ENCODE measurements at regions not wholly inside any gene's neighbourhood (a gene's known extent, or its start where the extent isn't known, plus 50 kb on each side); places are given as distances from the start of the nearest gene placed in this dataset.

GRCh38 chr6:139852067-139852466 is 477.6 kb upstream of the CITED2 start:
- H3K4me1 Mint-ChIP-seq (ENCODE audit: low read depth, unreplicated experiment) = no peaks in the 10 kb centered on the region
- H3K27me3 Mint-ChIP-seq (ENCODE audit: unreplicated experiment) = peaks cover 4% of the 10 kb centered on the region
- DNase-seq = no peak
- no peak overlapping the region for H3K4me3 Mint-ChIP-seq (ENCODE audit: unreplicated experiment)
- no peak overlapping the region for H3K27ac Mint-ChIP-seq (ENCODE audit: unreplicated experiment)
- TF ChIP-seq CTCF (IDR thresholded peaks at IDR 0.05; ENCODE audit: partially characterized antibody, unreplicated experiment) = no peak
- H3K9me3 Mint-ChIP-seq (ENCODE audit: unreplicated experiment) = peaks cover 1% of the 10 kb centered on the region
- no peaks in the 10 kb centered on the region for H3K36me3 Mint-ChIP-seq (ENCODE audit: unreplicated experiment)

GRCh38 chr6:139851206-139851605 is 476.8 kb upstream of the CITED2 start:
- peaks cover 1% of the 10 kb centered on the region for H3K9me3 Mint-ChIP-seq (ENCODE audit: unreplicated experiment)
- H3K27ac Mint-ChIP-seq (ENCODE audit: unreplicated experiment) = no peak overlapping the region
- no peaks in the 10 kb centered on the region for H3K4me1 Mint-ChIP-seq (ENCODE audit: low read depth, unreplicated experiment)
- no peaks in the 10 kb centered on the region for H3K36me3 Mint-ChIP-seq (ENCODE audit: unreplicated experiment)
- peaks cover 4% of the 10 kb centered on the region for H3K27me3 Mint-ChIP-seq (ENCODE audit: unreplicated experiment)
- H3K4me3 Mint-ChIP-seq (ENCODE audit: unreplicated experiment) = no peak overlapping the region
- no peak for TF ChIP-seq CTCF (IDR thresholded peaks at IDR 0.05; ENCODE audit: partially characterized antibody, unreplicated experiment)
- no peak for DNase-seq

GRCh38 chr6:139850512-139850911 is 476.1 kb upstream of the CITED2 start:
- DNase-seq = no peak
- TF ChIP-seq CTCF (IDR thresholded peaks at IDR 0.05; ENCODE audit: partially characterized antibody, unreplicated experiment) = no peak
- Mint-ChIP-seq H3K27ac (ENCODE audit: unreplicated experiment) (no peak overlapping the region), H3K9me3 (ENCODE audit: unreplicated experiment) (peaks cover 1% of the 10 kb centered on the region), H3K27me3 (ENCODE audit: unreplicated experiment) (peaks cover 4% of the 10 kb centered on the region), H3K4me1 (ENCODE audit: low read depth, unreplicated experiment) (no peaks in the 10 kb centered on the region), H3K36me3 (ENCODE audit: unreplicated experiment) (no peaks in the 10 kb centered on the region), H3K4me3 (ENCODE audit: unreplicated experiment) (no peak overlapping the region)

- Mint-ChIP-seq H3K36me3 (ENCODE audit: unreplicated experiment) (no peaks in the 10 kb centered on the region), H3K4me3 (ENCODE audit: unreplicated experiment) (no peak overlapping the region), H3K9me3 (ENCODE audit: unreplicated experiment) (no peaks in the 10 kb centered on the region), H3K27me3 (ENCODE audit: unreplicated experiment) (peaks cover 4% of the 10 kb centered on the region), H3K4me1 (ENCODE audit: low read depth, unreplicated experiment) (no peaks in the 10 kb centered on the region), H3K27ac (ENCODE audit: unreplicated experiment) (no peak overlapping the region)
- no peak for DNase-seq
- no peak for TF ChIP-seq CTCF (IDR thresholded peaks at IDR 0.05; ENCODE audit: partially characterized antibody, unreplicated experiment)
Observed at GRCh38 chr6:139847457-139847813, 473.0 kb upstream of the CITED2 start.

- Mint-ChIP-seq H3K36me3 (ENCODE audit: unreplicated experiment) (no peaks in the 10 kb centered on the region), H3K4me1 (ENCODE audit: low read depth, unreplicated experiment) (no peaks in the 10 kb centered on the region), H3K4me3 (ENCODE audit: unreplicated experiment) (no peak overlapping the region), H3K27ac (ENCODE audit: unreplicated experiment) (no peak overlapping the region), H3K27me3 (ENCODE audit: unreplicated experiment) (peaks cover 4% of the 10 kb centered on the region), H3K9me3 (ENCODE audit: unreplicated experiment) (no peaks in the 10 kb centered on the region)
- DNase-seq = no peak
- TF ChIP-seq CTCF (IDR thresholded peaks at IDR 0.05; ENCODE audit: partially characterized antibody, unreplicated experiment) = no peak
Observed at GRCh38 chr6:139846538-139847456, 472.3 kb upstream of the CITED2 start.

Data from glutamatergic neuron (in vitro differentiated cells).